GM12892 (cell line): ENCODE measurements at regions not wholly inside any gene's neighbourhood (a gene's known extent, or its start where the extent isn't known, plus 50 kb on each side); places are given as distances from the start of the nearest gene placed in this dataset.

Experiments
- POLR2A ChIP-seq: IDR thresholded peaks from 2 replicates; pipeline ENCODE4 v1.6.1; 2011; ENCODE audit warnings: low read depth, low read length, control low read depth
- POLR2AphosphoS5 ChIP-seq: IDR thresholded peaks from 2 replicates; pipeline ENCODE4 v1.6.1; 2011; ENCODE audit warnings: low read depth, low read length, control low read depth

- no peak for TF ChIP-seq POLR2A
- TF ChIP-seq POLR2AphosphoS5 = no peak
These were observed 57.3 kb upstream of the ELK3 start for GRCh38 chr12:96136725-96137378.
